T-cell (primary cell): ENCODE measurements at regions not wholly inside any gene's neighbourhood (a gene's known extent, or its start where the extent isn't known, plus 50 kb on each side); places are given as distances from the start of the nearest gene placed in this dataset.

Experiments
- ATAC-seq, 4 experiments: fragments of 200-7000 bp in 3 of 4; fragments of 150-1000 bp in 1 of 4; cut with Tn5 transposase; replicated peaks in 1 of 4; 1 replicate in 3 of 4; 2 replicates in 1 of 4; pipeline ENCODE4 v1.10.0; 2021; ENCODE audit warnings: moderate library complexity in 3 of 4, mild to moderate bottlenecking in 2 of 4, moderate number of reproducible peaks in 1 of 4
- CTCF ChIA-PET, 2 donors: fragments of 300-600 bp; sonication (Branson Sonifier 250); formaldehyde crosslinking; loops; one replicate each; lab custom pipeline; 2022; ENCODE audit warnings: antibody characterized with exemption in 2 of 2; lab: Charles Lee
- POLR2A ChIA-PET, 2 donors: fragments of 300-600 bp; sonication (Branson Sonifier 250); formaldehyde crosslinking; loops; one replicate each; lab custom pipeline; 2022; ENCODE audit warnings: antibody characterized with exemption in 2 of 2; lab: Charles Lee
- DNase-seq, 35 experiments: peaks; one replicate each; pipeline versions ENCODE4 v3.0.0 to v3.0.0-alpha.2; 2013 to 2023
- H3K27ac ChIP-seq: one replicate; pipeline ENCODE4 v1.5.1; 2013; ENCODE audit warnings: low read length
- H3K27me3 ChIP-seq, 2 experiments: replicated peaks in 1 of 2; 1 replicate in 1 of 2; 2 replicates in 1 of 2; pipeline versions ENCODE4 v1.6.1 to v1.7.0; 2013; ENCODE audit warnings: low read length in 1 of 2, mixed read lengths in 1 of 2; ENCODE audit not compliant: control insufficient read depth in 2 of 2, insufficient read depth in 2 of 2; ENCODE audit errors: extremely low read depth in 1 of 2
- H3K36me3 ChIP-seq, 2 donors: 1 replicate in 1 of 2; 2 replicates in 1 of 2; pipeline versions ENCODE4 v1.6.1 to v1.7.0; 2013; ENCODE audit warnings: low read length in 1 of 2; ENCODE audit not compliant: control insufficient read depth in 2 of 2, insufficient read depth in 1 of 2; ENCODE audit errors: extremely low read depth in 1 of 2
- H3K4me1 ChIP-seq, 2 experiments: 1 replicate in 1 of 2; 2 replicates in 1 of 2; pipeline versions ENCODE4 v1.6.1 to v1.7.0; 2013; ENCODE audit warnings: low read length in 2 of 2, mixed read lengths in 1 of 2; ENCODE audit not compliant: insufficient read depth in 2 of 2, control insufficient read depth in 1 of 2; ENCODE audit errors: extremely low read depth in 1 of 2
- H3K4me3 ChIP-seq, 2 donors: 1 replicate in 1 of 2; 2 replicates in 1 of 2; pipeline versions ENCODE4 v1.5.1 to v1.7.0; 2013; ENCODE audit warnings: mild to moderate bottlenecking in 2 of 2, low read length in 1 of 2, moderate library complexity in 1 of 2; ENCODE audit not compliant: control insufficient read depth in 1 of 2; ENCODE audit errors: extremely low read depth in 1 of 2
- H3K9me3 ChIP-seq: 2 replicates; pipeline ENCODE4 v1.7.0; 2013
- H3K27ac Mint-ChIP-seq, 2 donors: one replicate each; pipeline ENCODE4 v1.8.0; 2020 to 2021; ENCODE audit warnings: mild to moderate bottlenecking in 2 of 2, mixed read lengths in 2 of 2
- H3K27me3 Mint-ChIP-seq, 2 donors: one replicate each; pipeline ENCODE4 v1.8.0; 2021 to 2022; ENCODE audit warnings: mixed read lengths in 2 of 2
- H3K36me3 Mint-ChIP-seq: one replicate; pipeline ENCODE4 v1.8.0; 2021; ENCODE audit warnings: mixed read lengths
- H3K4me1 Mint-ChIP-seq, 3 donors: one replicate each; pipeline ENCODE4 v1.8.0; 2020 to 2022; ENCODE audit warnings: mixed read lengths in 3 of 3, mild to moderate bottlenecking in 1 of 3
- H3K4me3 Mint-ChIP-seq, 3 donors: one replicate each; pipeline ENCODE4 v1.8.0; 2020 to 2022; ENCODE audit warnings: mild to moderate bottlenecking in 3 of 3, mixed read lengths in 3 of 3, moderate library complexity in 3 of 3
- H3K9me3 Mint-ChIP-seq, 3 donors: one replicate each; pipeline ENCODE4 v1.8.0; 2020 to 2022; ENCODE audit warnings: mixed read lengths in 3 of 3
- WGBS: methylation state at CpG from one replicate; pipeline ENCODE4 v1.1.5; 2013; ENCODE audit warnings: missing lambda C conversion rate; ENCODE audit not compliant: insufficient coverage; 5-methylcytosine and 5-hydroxymethylcytosine counted together

DNA sequence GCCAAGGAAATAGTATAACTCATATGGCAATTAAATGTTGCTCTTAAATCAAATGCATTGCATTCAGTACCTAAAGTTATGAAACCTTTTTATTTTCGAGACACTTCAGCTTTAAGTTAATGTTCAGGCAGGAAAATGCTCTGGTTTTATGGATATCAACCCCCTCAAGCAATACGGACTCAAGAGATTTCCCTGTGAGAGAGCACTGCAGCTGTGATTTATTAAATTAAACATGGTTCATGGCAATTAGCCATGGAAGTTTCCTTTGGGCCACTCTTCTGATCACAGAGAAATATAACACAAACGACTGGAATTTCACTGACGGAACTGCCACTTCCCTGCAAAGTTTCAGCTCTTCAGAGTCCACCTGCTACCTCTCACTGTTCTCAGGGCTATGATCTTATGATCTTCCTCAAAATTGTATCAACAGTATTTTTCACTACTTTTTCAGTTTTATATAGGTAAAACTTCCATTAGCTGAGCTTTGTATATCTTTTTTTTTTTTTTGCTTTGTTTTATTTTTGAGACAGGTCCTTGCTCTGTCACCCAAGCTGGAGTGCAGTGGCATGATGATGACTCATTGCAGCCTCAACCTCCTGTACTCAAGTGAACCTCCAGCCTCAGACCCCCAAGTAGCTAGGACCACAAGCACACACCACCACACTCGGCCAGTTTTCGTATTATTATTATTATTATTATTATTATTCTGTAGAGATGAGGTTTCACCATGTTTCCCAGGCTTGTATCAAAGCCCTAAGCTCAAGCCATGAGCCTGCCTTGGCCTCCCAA is 923.1 kb upstream of the TMPRSS15 start:
- H3K4me1 ChIP-seq, result no peaks in the 10 kb centered on the region
- Mint-ChIP-seq H3K9me3 (peaks cover 0 to 18% (median 8%) of the 10 kb centered on the region in 3 donors), H3K4me1 (no peaks in the 10 kb centered on the region), H3K27ac (no peak overlapping the region), H3K27me3 (no peaks in the 10 kb centered on the region), H3K36me3 (no peaks in the 10 kb centered on the region), H3K4me3 (no peak overlapping the region)
- H3K4me3 ChIP-seq, result no peak overlapping the region
- ChIA-PET POLR2A (interaction anchor here in 1 of 2 donors (0.7 kb wide), 1 partner anchor 100 kb away, joined by 4 read pairs; no protein-coding TSS in a partner anchor), CTCF (no interaction called here)
- no peak for ATAC-seq
- 94% methylated on average over 2 of the region's 6 CpGs for WGBS
- no peaks in the 10 kb centered on the region for H3K9me3 ChIP-seq
- no peaks in the 10 kb centered on the region for H3K27me3 ChIP-seq
- no peaks in the 10 kb centered on the region for H3K36me3 ChIP-seq
- DNase-seq, result no peak
- no peak overlapping the region for H3K27ac ChIP-seq

DNA sequence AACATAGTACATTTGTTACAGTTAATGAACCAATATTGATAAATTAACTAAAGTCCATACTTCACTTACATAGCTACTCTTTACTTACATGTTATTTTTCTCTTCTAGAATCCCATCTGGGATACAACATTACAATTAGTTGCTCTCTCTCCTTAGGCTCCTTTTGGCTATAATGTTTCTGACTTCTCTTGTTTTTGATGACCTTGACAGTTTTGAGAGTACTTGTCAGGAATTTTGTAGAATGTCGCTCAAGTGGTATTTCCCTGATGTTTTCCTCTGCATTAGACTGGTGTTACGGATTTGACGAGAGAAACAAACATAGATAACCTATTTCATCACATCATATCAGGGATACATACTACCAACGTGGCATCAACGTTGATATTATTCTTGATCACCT is 925.4 kb upstream of the TMPRSS15 start:
- no peak overlapping the region for H3K27ac ChIP-seq
- H3K27me3 ChIP-seq, result no peaks in the 10 kb centered on the region
- Mint-ChIP-seq H3K27ac (no peak overlapping the region), H3K4me3 (no peak overlapping the region), H3K36me3 (no peaks in the 10 kb centered on the region), H3K27me3 (no peaks in the 10 kb centered on the region), H3K9me3 (peaks cover 0 to 20% (median 18%) of the 10 kb centered on the region in 3 donors), H3K4me1 (no peaks in the 10 kb centered on the region)
- H3K9me3 ChIP-seq, result no peaks in the 10 kb centered on the region
- WGBS, result 75% methylated on average over 2 of the region's 5 CpGs
- H3K36me3 ChIP-seq, result no peaks in the 10 kb centered on the region
- DNase-seq (no peak), ATAC-seq (no peak)
- ChIA-PET CTCF (no interaction called here), POLR2A (no interaction called here)
- no peaks in the 10 kb centered on the region for H3K4me1 ChIP-seq
- no peak overlapping the region for H3K4me3 ChIP-seq

DNA sequence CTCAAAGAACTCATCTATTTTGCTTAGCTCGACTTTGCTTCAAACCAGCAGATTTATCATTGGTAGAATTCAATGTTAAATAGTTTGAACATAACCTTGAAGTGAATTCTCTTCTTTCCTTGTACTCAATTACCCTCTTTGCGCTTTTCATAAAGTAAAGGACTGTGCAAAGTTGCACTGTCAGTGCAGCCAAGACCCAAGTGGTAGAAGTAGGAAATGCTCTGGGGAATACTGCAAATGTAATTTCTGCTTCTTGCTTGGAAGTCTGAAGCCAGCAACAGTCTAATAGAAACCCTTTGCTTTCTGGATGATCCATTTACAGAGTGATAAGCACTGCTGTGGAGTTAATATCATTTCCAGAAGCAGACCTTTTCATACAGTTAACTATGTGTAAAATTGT is 936.7 kb upstream of the TMPRSS15 start:
- Mint-ChIP-seq H3K4me3 (no peak overlapping the region), H3K9me3 (peaks cover 0 to 12% (median 5%) of the 10 kb centered on the region in 3 donors), H3K4me1 (no peaks in the 10 kb centered on the region), H3K27me3 (no peaks in the 10 kb centered on the region), H3K36me3 (no peaks in the 10 kb centered on the region), H3K27ac (no peak overlapping the region)
- no peak overlapping the region for H3K4me3 ChIP-seq
- H3K27ac ChIP-seq, result no peak overlapping the region
- ATAC-seq (no peak), DNase-seq (no peak)
- no peaks in the 10 kb centered on the region for H3K27me3 ChIP-seq
- POLR2A ChIA-PET, result no interaction called here
- no peaks in the 10 kb centered on the region for H3K9me3 ChIP-seq
- WGBS, result no CpG with 5 or more reads among the region's 2 CpGs
- CTCF ChIA-PET, result no interaction called here
- no peaks in the 10 kb centered on the region for H3K36me3 ChIP-seq
- no peaks in the 10 kb centered on the region for H3K4me1 ChIP-seq

DNA sequence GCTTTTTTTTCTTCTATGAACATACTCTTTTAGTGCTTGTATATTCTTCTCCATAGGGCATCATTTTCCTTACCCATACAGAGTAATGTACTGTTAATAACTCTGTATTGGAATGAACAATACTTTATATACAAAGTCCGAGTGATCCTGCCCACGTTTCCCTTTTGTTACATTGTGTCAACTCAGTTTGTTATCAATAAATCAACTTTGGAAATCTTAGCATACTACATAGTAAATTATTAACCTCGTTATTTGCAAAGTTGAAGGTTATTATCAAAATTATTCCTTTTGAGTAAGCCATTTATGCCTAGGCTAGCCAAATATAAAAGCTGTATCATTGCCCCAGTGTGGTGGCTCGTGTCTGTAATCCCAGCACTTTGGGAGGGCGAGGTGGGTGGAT is 937.4 kb upstream of the TMPRSS15 start:
- no peaks in the 10 kb centered on the region for H3K27me3 Mint-ChIP-seq
- no peak overlapping the region for H3K27ac Mint-ChIP-seq
- H3K36me3 Mint-ChIP-seq, result no peaks in the 10 kb centered on the region
- 58% methylated on average over 2 of the region's 5 CpGs for WGBS
- Histone ChIP-seq H3K4me1 (no peaks in the 10 kb centered on the region), H3K36me3 (no peaks in the 10 kb centered on the region), H3K9me3 (no peaks in the 10 kb centered on the region), H3K27ac (no peak overlapping the region), H3K4me3 (no peak overlapping the region), H3K27me3 (no peaks in the 10 kb centered on the region)
- ChIA-PET POLR2A (no interaction called here), CTCF (no interaction called here)
- no peaks in the 10 kb centered on the region for H3K4me1 Mint-ChIP-seq
- ATAC-seq, result no peak
- no peak overlapping the region for H3K4me3 Mint-ChIP-seq
- H3K9me3 Mint-ChIP-seq, result peaks cover under 1 to 10% (median 5%) of the 10 kb centered on the region in 3 donors
- DNase-seq, result no peak

DNA sequence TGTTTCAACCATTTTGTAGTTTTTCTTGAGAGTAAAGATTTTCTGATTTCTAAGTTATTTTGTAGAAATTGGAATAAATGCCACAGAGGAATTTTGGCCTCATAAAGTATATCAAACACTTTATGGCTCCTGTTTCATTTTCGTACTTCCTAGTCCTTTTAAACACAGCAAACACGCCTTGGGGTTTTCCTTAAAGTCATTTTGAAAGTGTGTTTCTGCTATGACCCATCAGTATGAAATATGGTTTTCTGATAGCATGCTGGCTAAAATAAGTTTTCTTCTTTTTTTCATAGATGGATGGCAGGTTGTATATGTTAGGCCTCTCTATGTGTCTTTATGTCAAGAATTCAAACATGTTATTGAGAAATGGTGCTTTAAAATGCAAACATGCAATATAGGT is 940.1 kb upstream of the TMPRSS15 start:
- Mint-ChIP-seq H3K9me3 (peaks cover 3 to 9% (median 5%) of the 10 kb centered on the region in 3 donors), H3K36me3 (no peaks in the 10 kb centered on the region), H3K4me1 (no peaks in the 10 kb centered on the region), H3K27ac (no peak overlapping the region), H3K4me3 (no peak overlapping the region), H3K27me3 (no peaks in the 10 kb centered on the region)
- H3K27ac ChIP-seq, result no peak overlapping the region
- no peak overlapping the region for H3K4me3 ChIP-seq
- ATAC-seq, result no peak
- ChIA-PET CTCF (no interaction called here), POLR2A (no interaction called here)
- no peaks in the 10 kb centered on the region for H3K27me3 ChIP-seq
- H3K36me3 ChIP-seq, result no peaks in the 10 kb centered on the region
- no CpG with 5 or more reads among the region's 2 CpGs for WGBS
- H3K9me3 ChIP-seq, result no peaks in the 10 kb centered on the region
- H3K4me1 ChIP-seq, result no peaks in the 10 kb centered on the region
- DNase-seq, result no peak

DNA sequence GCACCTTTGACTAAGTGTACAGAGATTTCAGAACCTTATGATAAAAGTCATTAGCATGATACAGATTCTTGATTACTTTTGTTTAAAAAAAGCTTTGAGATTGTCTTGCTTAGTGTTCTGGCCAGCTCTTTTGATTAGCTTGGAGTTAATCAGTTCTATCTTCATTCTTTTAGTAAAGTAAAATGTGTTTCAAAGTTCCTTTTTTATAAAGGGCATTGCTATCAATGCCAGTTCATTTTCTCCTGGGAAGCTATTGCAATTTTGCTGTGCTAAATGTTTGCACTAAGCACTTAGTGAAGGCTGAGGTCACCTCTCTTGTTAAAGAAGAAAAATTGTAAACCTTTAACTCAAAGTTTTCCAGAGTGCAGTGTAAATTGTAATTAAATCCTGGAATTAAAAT is 946.7 kb upstream of the TMPRSS15 start:
- ATAC-seq (no peak), DNase-seq (no peak)
- Histone ChIP-seq H3K27ac (no peak overlapping the region), H3K9me3 (no peaks in the 10 kb centered on the region), H3K27me3 (no peaks in the 10 kb centered on the region), H3K36me3 (no peaks in the 10 kb centered on the region), H3K4me3 (no peak overlapping the region), H3K4me1 (no peaks in the 10 kb centered on the region)
- no peaks in the 10 kb centered on the region for H3K36me3 Mint-ChIP-seq
- POLR2A ChIA-PET, result interaction anchor here in 1 of 2 donors (0.5 to 0.6 kb wide), 2 partner anchors 16 to 1124 kb away, joined by 3 read pairs; no protein-coding TSS in a partner anchor
- CTCF ChIA-PET, result no interaction called here
- no peaks in the 10 kb centered on the region for H3K4me1 Mint-ChIP-seq
- H3K27me3 Mint-ChIP-seq, result no peaks in the 10 kb centered on the region
- no peak overlapping the region for H3K27ac Mint-ChIP-seq
- H3K4me3 Mint-ChIP-seq, result no peak overlapping the region
- H3K9me3 Mint-ChIP-seq, result peaks cover 0 to 5% (median 3%) of the 10 kb centered on the region in 3 donors
